Mesothelial cell of epicardium (in vitro differentiated cells): ENCODE measurements at regions not wholly inside any gene's neighbourhood (a gene's known extent, or its start where the extent isn't known, plus 50 kb on each side); places are given as distances from the start of the nearest gene placed in this dataset.

Experiments
- DNase-seq, 2 experiments: peaks; one replicate each; pipeline ENCODE4 v3.0.0; 2021; ENCODE audit warnings: low spot score in 2 of 2; ENCODE audit not compliant: unreplicated experiment in 2 of 2
- H3K27ac Mint-ChIP-seq: 2 replicates; pipeline ENCODE4 v1.8.0; 2021; ENCODE audit warnings: mixed read lengths
- H3K27me3 Mint-ChIP-seq: 2 replicates; pipeline ENCODE4 v1.8.0; 2021; ENCODE audit warnings: low read depth, mixed read lengths
- H3K36me3 Mint-ChIP-seq: 2 replicates; pipeline ENCODE4 v1.8.0; 2021; ENCODE audit warnings: mixed read lengths
- H3K4me1 Mint-ChIP-seq: 2 replicates; pipeline ENCODE4 v1.8.0; 2021; ENCODE audit warnings: mixed read lengths
- H3K4me3 Mint-ChIP-seq: 2 replicates; pipeline ENCODE4 v1.8.0; 2021; ENCODE audit warnings: mild to moderate bottlenecking, moderate library complexity, mixed read lengths
- H3K9me3 Mint-ChIP-seq: 2 replicates; pipeline ENCODE4 v1.8.0; 2021; ENCODE audit warnings: mixed read lengths
- CTCF ChIP-seq: fragments of 200-600 bp; sonication (generic); IDR thresholded peaks from one replicate; pipeline ENCODE4 v1.5.0; 2021; ENCODE audit warnings: antibody characterized with exemption; ENCODE audit not compliant: unreplicated experiment

- Mint-ChIP-seq H3K4me1 (no peaks in the 10 kb centered on the region), H3K27me3 (peaks cover 6% of the 10 kb centered on the region), H3K9me3 (peaks cover 5% of the 10 kb centered on the region), H3K36me3 (no peaks in the 10 kb centered on the region), H3K27ac (no peak overlapping the region), H3K4me3 (no peak overlapping the region)
- DNase-seq: no peak
- TF ChIP-seq CTCF: no peak
Observed at GRCh38 chr2:45330108-45330507, 281.0 kb downstream of the SRBD1 start.

GRCh38 chr2:45329045-45329677, 281.9 kb downstream of the SRBD1 start:
- H3K27ac Mint-ChIP-seq: no peak overlapping the region
- no peaks in the 10 kb centered on the region for H3K36me3 Mint-ChIP-seq
- H3K4me3 Mint-ChIP-seq: no peak overlapping the region
- no peak for TF ChIP-seq CTCF
- H3K27me3 Mint-ChIP-seq: peaks cover 6% of the 10 kb centered on the region
- no peak for DNase-seq
- peaks cover 5% of the 10 kb centered on the region for H3K9me3 Mint-ChIP-seq
- no peaks in the 10 kb centered on the region for H3K4me1 Mint-ChIP-seq

- no peak for DNase-seq
- TF ChIP-seq CTCF: no peak
- Mint-ChIP-seq H3K27me3 (peaks cover 6% of the 10 kb centered on the region), H3K4me3 (no peak overlapping the region), H3K27ac (no peak overlapping the region), H3K36me3 (peaks cover 1% of the 10 kb centered on the region), H3K9me3 (peaks cover 13% of the 10 kb centered on the region), H3K4me1 (no peaks in the 10 kb centered on the region)
Observed at GRCh38 chr2:45328264-45328870, 282.7 kb downstream of the SRBD1 start.

- Mint-ChIP-seq H3K4me1 (no peaks in the 10 kb centered on the region), H3K9me3 (peaks cover 15% of the 10 kb centered on the region), H3K4me3 (no peak overlapping the region), H3K27ac (no peak overlapping the region), H3K36me3 (peaks cover 1% of the 10 kb centered on the region), H3K27me3 (peaks cover 4% of the 10 kb centered on the region)
- DNase-seq: no peak
- TF ChIP-seq CTCF: no peak
Observed at GRCh38 chr2:45323344-45323743, 287.7 kb downstream of the SRBD1 start.

- H3K4me1 Mint-ChIP-seq: no peaks in the 10 kb centered on the region
- no peak overlapping the region for H3K27ac Mint-ChIP-seq
- peaks cover 1% of the 10 kb centered on the region for H3K36me3 Mint-ChIP-seq
- no peak for TF ChIP-seq CTCF
- no peak for DNase-seq
- H3K27me3 Mint-ChIP-seq: peaks cover 2% of the 10 kb centered on the region
- H3K9me3 Mint-ChIP-seq: peaks cover 16% of the 10 kb centered on the region
- H3K4me3 Mint-ChIP-seq: no peak overlapping the region
Observed at GRCh38 chr2:45320956-45321355, 290.1 kb downstream of the SRBD1 start.
